ENCODE measurements at regions not wholly inside any gene's neighbourhood (a gene's known extent, or its start where the extent isn't known, plus 50 kb on each side); places are given as distances from the start of the nearest gene placed in this dataset.

- no peak for TF ChIP-seq PHF21A (CRISPR knock-in tag; IDR thresholded peaks at IDR 0.05)
- no peak for TF ChIP-seq CREB1 (IDR thresholded peaks at IDR 0.05)
- TF ChIP-seq CREB1 (CRISPR knock-in tag; IDR thresholded peaks at IDR 0.05): no peak
- TF ChIP-seq, protein P1, sequence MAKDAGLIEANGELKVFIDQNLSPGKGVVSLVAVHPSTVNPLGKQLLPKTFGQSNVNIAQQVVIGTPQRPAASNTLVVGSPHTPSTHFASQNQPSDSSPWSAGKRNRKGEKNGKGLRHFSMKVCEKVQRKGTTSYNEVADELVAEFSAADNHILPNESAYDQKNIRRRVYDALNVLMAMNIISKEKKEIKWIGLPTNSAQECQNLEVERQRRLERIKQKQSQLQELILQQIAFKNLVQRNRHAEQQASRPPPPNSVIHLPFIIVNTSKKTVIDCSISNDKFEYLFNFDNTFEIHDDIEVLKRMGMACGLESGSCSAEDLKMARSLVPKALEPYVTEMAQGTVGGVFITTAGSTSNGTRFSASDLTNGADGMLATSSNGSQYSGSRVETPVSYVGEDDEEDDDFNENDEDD (CRISPR knock-in tag; IDR thresholded peaks at IDR 0.05; ENCODE audit: borderline replicate concordance): no peak
- TF ChIP-seq FOXA1 (IDR thresholded peaks at IDR 0.05): no peak
- no peak for TF ChIP-seq FOXA1 (CRISPR knock-in tag; IDR thresholded peaks at IDR 0.05)
- no peak for TF ChIP-seq ZNF570 (CRISPR knock-in tag; IDR thresholded peaks at IDR 0.05; ENCODE audit: borderline replicate concordance)
- no peak for TF ChIP-seq SMAD9 (CRISPR knock-in tag; IDR thresholded peaks at IDR 0.05)
- no peak for TF ChIP-seq PLSCR1 (CRISPR knock-in tag; IDR thresholded peaks at IDR 0.05; ENCODE audit: borderline replicate concordance)
- no peak for TF ChIP-seq ZNF30 (CRISPR knock-in tag; IDR thresholded peaks at IDR 0.05)
- TF ChIP-seq, protein P2, sequence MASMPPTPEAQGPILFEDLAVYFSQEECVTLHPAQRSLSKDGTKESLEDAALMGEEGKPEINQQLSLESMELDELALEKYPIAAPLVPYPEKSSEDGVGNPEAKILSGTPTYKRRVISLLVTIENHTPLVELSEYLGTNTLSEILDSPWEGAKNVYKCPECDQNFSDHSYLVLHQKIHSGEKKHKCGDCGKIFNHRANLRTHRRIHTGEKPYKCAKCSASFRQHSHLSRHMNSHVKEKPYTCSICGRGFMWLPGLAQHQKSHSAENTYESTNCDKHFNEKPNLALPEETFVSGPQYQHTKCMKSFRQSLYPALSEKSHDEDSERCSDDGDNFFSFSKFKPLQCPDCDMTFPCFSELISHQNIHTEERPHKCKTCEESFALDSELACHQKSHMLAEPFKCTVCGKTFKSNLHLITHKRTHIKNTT (CRISPR knock-in tag; IDR thresholded peaks at IDR 0.05): no peak
Observed at GRCh38 chr10:120732643-120733313, 118.4 kb upstream of the WDR11 start (continued).
